NB4 (cell line): ENCODE measurements at regions not wholly inside any gene's neighbourhood (a gene's known extent, or its start where the extent isn't known, plus 50 kb on each side); places are given as distances from the start of the nearest gene placed in this dataset.

ENCODE experiments used
- MYC ChIP-seq: IDR thresholded peaks from 2 replicates; pipeline ENCODE4 v1.6.1; 2011; ENCODE audit warnings: low read depth, low read length
- POLR2A ChIP-seq: IDR thresholded peaks from 2 replicates; pipeline ENCODE4 v1.6.1; 2011; ENCODE audit warnings: mild to moderate bottlenecking; ENCODE audit not compliant: insufficient read length; ENCODE audit errors: extremely low read depth
- TF ChIP-seq, protein P1 (sequence below): IDR thresholded peaks from one replicate; pipeline ENCODE4 v1.5.1; 2012; ENCODE audit warnings: low read depth, low read length
- TF ChIP-seq, protein P2 (sequence below): IDR thresholded peaks from 2 replicates; pipeline ENCODE4 v1.6.1; 2011; ENCODE audit warnings: low read depth, low read length

DNA sequence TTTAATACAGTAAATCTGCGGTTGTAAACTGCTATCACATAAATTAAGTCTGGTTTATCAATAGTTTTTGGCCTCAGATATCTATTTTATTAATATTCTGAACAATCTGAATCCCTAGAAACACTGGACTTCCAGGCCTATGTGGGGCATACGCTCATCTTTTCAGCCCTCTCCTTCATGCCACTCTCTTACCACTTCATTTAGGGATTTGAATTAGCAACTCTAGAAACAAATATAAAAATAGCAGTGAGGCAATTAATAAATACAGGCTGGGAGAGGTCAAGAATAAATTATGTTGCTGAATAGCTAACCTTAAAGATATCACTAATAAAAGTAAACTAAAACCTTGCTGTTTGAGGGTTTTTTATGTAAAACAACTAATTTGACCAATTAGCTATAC is 480.3 kb upstream of the CD180 start:
- TF ChIP-seq, protein P1, sequence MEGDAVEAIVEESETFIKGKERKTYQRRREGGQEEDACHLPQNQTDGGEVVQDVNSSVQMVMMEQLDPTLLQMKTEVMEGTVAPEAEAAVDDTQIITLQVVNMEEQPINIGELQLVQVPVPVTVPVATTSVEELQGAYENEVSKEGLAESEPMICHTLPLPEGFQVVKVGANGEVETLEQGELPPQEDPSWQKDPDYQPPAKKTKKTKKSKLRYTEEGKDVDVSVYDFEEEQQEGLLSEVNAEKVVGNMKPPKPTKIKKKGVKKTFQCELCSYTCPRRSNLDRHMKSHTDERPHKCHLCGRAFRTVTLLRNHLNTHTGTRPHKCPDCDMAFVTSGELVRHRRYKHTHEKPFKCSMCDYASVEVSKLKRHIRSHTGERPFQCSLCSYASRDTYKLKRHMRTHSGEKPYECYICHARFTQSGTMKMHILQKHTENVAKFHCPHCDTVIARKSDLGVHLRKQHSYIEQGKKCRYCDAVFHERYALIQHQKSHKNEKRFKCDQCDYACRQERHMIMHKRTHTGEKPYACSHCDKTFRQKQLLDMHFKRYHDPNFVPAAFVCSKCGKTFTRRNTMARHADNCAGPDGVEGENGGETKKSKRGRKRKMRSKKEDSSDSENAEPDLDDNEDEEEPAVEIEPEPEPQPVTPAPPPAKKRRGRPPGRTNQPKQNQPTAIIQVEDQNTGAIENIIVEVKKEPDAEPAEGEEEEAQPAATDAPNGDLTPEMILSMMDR, result no peak
- no peak for TF ChIP-seq POLR2A
- TF ChIP-seq, protein P2, sequence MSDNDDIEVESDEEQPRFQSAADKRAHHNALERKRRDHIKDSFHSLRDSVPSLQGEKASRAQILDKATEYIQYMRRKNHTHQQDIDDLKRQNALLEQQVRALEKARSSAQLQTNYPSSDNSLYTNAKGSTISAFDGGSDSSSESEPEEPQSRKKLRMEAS, result no peak
- no peak for TF ChIP-seq MYC
